ENCODE measurements at regions not wholly inside any gene's neighbourhood (a gene's known extent, or its start where the extent isn't known, plus 50 kb on each side); places are given as distances from the start of the nearest gene placed in this dataset.

- Mint-ChIP-seq H3K4me3 (no peak overlapping the region), H3K4me1 (no peaks in the 10 kb centered on the region), H3K9me3 (peaks cover 12% of the 10 kb centered on the region), H3K36me3 (peaks cover 4% of the 10 kb centered on the region), H3K27me3 (ENCODE audit: low read depth) (no peaks in the 10 kb centered on the region), H3K27ac (no peak overlapping the region)
- no peak for TF ChIP-seq CTCF (IDR thresholded peaks at IDR 0.05; ENCODE audit: unreplicated experiment)
- DNase-seq (ENCODE audit: low spot score in 2 of 2, unreplicated experiment in 2 of 2), result no peak
Measured at GRCh38 chr3:153356908-153357307, 194.9 kb downstream of the RAP2B start.

GRCh38 chr3:153357436-153357835 is 195.4 kb downstream of the RAP2B start:
- Mint-ChIP-seq H3K4me3 (no peak overlapping the region), H3K9me3 (peaks cover 8% of the 10 kb centered on the region), H3K27ac (no peak overlapping the region), H3K4me1 (no peaks in the 10 kb centered on the region), H3K36me3 (no peaks in the 10 kb centered on the region), H3K27me3 (ENCODE audit: low read depth) (no peaks in the 10 kb centered on the region)
- TF ChIP-seq CTCF (IDR thresholded peaks at IDR 0.05; ENCODE audit: unreplicated experiment), result no peak
- DNase-seq (ENCODE audit: low spot score in 2 of 2, unreplicated experiment in 2 of 2), result no peak

- H3K36me3 Mint-ChIP-seq, result no peaks in the 10 kb centered on the region
- no peaks in the 10 kb centered on the region for H3K4me1 Mint-ChIP-seq
- no peak for TF ChIP-seq CTCF (IDR thresholded peaks at IDR 0.05; ENCODE audit: unreplicated experiment)
- no peak overlapping the region for H3K27ac Mint-ChIP-seq
- H3K4me3 Mint-ChIP-seq, result no peak overlapping the region
- no peaks in the 10 kb centered on the region for H3K27me3 Mint-ChIP-seq (ENCODE audit: low read depth)
- DNase-seq (ENCODE audit: low spot score in 2 of 2, unreplicated experiment in 2 of 2), result no peak
- peaks cover 18% of the 10 kb centered on the region for H3K9me3 Mint-ChIP-seq
Measured at GRCh38 chr3:153369561-153370374, 207.7 kb downstream of the RAP2B start.

- Mint-ChIP-seq H3K27me3 (ENCODE audit: low read depth) (no peaks in the 10 kb centered on the region), H3K4me3 (no peak overlapping the region), H3K27ac (no peak overlapping the region), H3K36me3 (no peaks in the 10 kb centered on the region), H3K4me1 (no peaks in the 10 kb centered on the region), H3K9me3 (peaks cover 10% of the 10 kb centered on the region)
- DNase-seq (ENCODE audit: low spot score in 2 of 2, unreplicated experiment in 2 of 2), result no peak
- TF ChIP-seq CTCF (IDR thresholded peaks at IDR 0.05; ENCODE audit: unreplicated experiment), result no peak
Measured at GRCh38 chr3:153370680-153371079, 208.7 kb downstream of the RAP2B start.

GRCh38 chr3:153372326-153372725 is 210.3 kb downstream of the RAP2B start:
- Mint-ChIP-seq H3K4me1 (no peaks in the 10 kb centered on the region), H3K4me3 (no peak overlapping the region), H3K9me3 (peaks cover 9% of the 10 kb centered on the region), H3K27me3 (ENCODE audit: low read depth) (no peaks in the 10 kb centered on the region), H3K27ac (no peak overlapping the region), H3K36me3 (no peaks in the 10 kb centered on the region)
- no peak for TF ChIP-seq CTCF (IDR thresholded peaks at IDR 0.05; ENCODE audit: unreplicated experiment)
- DNase-seq (ENCODE audit: low spot score in 2 of 2, unreplicated experiment in 2 of 2), result no peak
